CD14-positive monocyte (primary cell): ENCODE measurements at regions not wholly inside any gene's neighbourhood (a gene's known extent, or its start where the extent isn't known, plus 50 kb on each side); places are given as distances from the start of the nearest gene placed in this dataset.

ENCODE experiments used
- DNase-seq, 3 donors: peaks; one replicate each; pipeline ENCODE4 v3.0.0-alpha.2; 2011 to 2022
- H2AFZ ChIP-seq: 2 replicates; pipeline ENCODE4 v1.6.0; 2012; ENCODE audit warnings: mild to moderate bottlenecking, low read depth, low read length, inconsistent platforms; ENCODE audit not compliant: insufficient read depth, poor library complexity, severe bottlenecking
- H3K27ac ChIP-seq, 2 donors: 1 replicate in 1 of 2; 2 replicates in 1 of 2; pipeline ENCODE4 v1.5.1; 2012 to 2013; ENCODE audit warnings: low read length in 2 of 2, control low read depth in 1 of 2, inconsistent platforms in 1 of 2, low read depth in 1 of 2, mild to moderate bottlenecking in 1 of 2
- H3K27me3 ChIP-seq, 2 donors: one replicate each; pipeline versions ENCODE4 v1.6.0 to v1.6.1; 2011 to 2013; ENCODE audit warnings: low read length in 2 of 2; ENCODE audit not compliant: control insufficient read depth in 2 of 2, insufficient read depth in 2 of 2
- H3K36me3 ChIP-seq, 2 donors: replicated peaks in 1 of 2; 1 replicate in 1 of 2; 2 replicates in 1 of 2; pipeline versions ENCODE4 v1.5.1 to v1.6.1; 2012 to 2013; ENCODE audit warnings: low read length in 2 of 2, control low read depth in 1 of 2, inconsistent platforms in 1 of 2, mild to moderate bottlenecking in 1 of 2; ENCODE audit not compliant: insufficient read depth in 2 of 2, control insufficient read depth in 1 of 2
- H3K4me1 ChIP-seq, 2 donors: 1 replicate in 1 of 2; 2 replicates in 1 of 2; pipeline versions ENCODE4 v1.5.1 to v1.6.1; 2012 to 2013; ENCODE audit warnings: low read length in 2 of 2, control low read depth in 1 of 2, inconsistent platforms in 1 of 2, mild to moderate bottlenecking in 1 of 2, moderate library complexity in 1 of 2; ENCODE audit not compliant: insufficient read depth in 2 of 2, control insufficient read depth in 1 of 2
- H3K4me2 ChIP-seq: replicated peaks from 2 replicates; pipeline ENCODE3; 2012; ENCODE audit warnings: low read length, moderate library complexity, mild to moderate bottlenecking; ENCODE audit not compliant: poor library complexity, severe bottlenecking; ENCODE audit errors: extremely low read depth
- H3K4me3 ChIP-seq, 3 experiments: fragments of 200-600 bp in 1 of 3; sonication (generic) in 1 of 3; replicated peaks in 1 of 3; 1 replicate in 2 of 3; 2 replicates in 1 of 3; pipeline ENCODE4 v1.5.1; 2011 to 2013; ENCODE audit warnings: low read length in 3 of 3, mild to moderate bottlenecking in 3 of 3, control low read depth in 2 of 3, low read depth in 2 of 3, inconsistent platforms in 1 of 3, moderate library complexity in 1 of 3
- H3K79me2 ChIP-seq: 2 replicates; pipeline ENCODE4 v1.6.0; 2012; ENCODE audit warnings: mild to moderate bottlenecking, control low read depth, inconsistent platforms, low read length, moderate library complexity; ENCODE audit not compliant: insufficient read depth
- H3K9ac ChIP-seq: 2 replicates; pipeline ENCODE4 v1.6.0; 2017; ENCODE audit warnings: low read length, mild to moderate bottlenecking; ENCODE audit not compliant: insufficient read depth, poor library complexity, severe bottlenecking
- H3K9me3 ChIP-seq, 2 donors: replicated peaks in 1 of 2; 1 replicate in 1 of 2; 2 replicates in 1 of 2; pipeline versions ENCODE4 v1.5.1 to v1.6.1; 2012 to 2013; ENCODE audit warnings: low read length in 2 of 2, control low read depth in 1 of 2; ENCODE audit not compliant: control insufficient read depth in 1 of 2, insufficient read depth in 1 of 2
- H4K20me1 ChIP-seq: 2 replicates; pipeline ENCODE4 v1.6.0; 2012; ENCODE audit warnings: mild to moderate bottlenecking, low read length, control low read depth, moderate library complexity; ENCODE audit not compliant: insufficient read depth
- H3K27ac Mint-ChIP-seq, 7 donors: one replicate each; pipeline ENCODE4 v1.8.0; 2020; ENCODE audit warnings: mild to moderate bottlenecking in 7 of 7, mixed read lengths in 7 of 7, moderate library complexity in 6 of 7, inconsistent platforms in 2 of 7
- H3K27me3 Mint-ChIP-seq, 3 donors: one replicate each; pipeline ENCODE4 v1.8.0; 2021 to 2022; ENCODE audit warnings: low read depth in 3 of 3, mild to moderate bottlenecking in 3 of 3, mixed read lengths in 3 of 3, moderate library complexity in 3 of 3, inconsistent platforms in 1 of 3
- H3K36me3 Mint-ChIP-seq, 2 donors: one replicate each; pipeline ENCODE4 v1.8.0; 2020; ENCODE audit warnings: mixed read lengths in 2 of 2, inconsistent platforms in 1 of 2, mild to moderate bottlenecking in 1 of 2
- H3K4me1 Mint-ChIP-seq: one replicate; pipeline ENCODE4 v1.8.0; 2020; ENCODE audit warnings: mild to moderate bottlenecking, mixed read lengths
- H3K4me3 Mint-ChIP-seq, 2 donors: one replicate each; pipeline ENCODE4 v1.8.0; 2020; ENCODE audit warnings: mild to moderate bottlenecking in 2 of 2, mixed read lengths in 2 of 2, moderate library complexity in 1 of 2
- H3K9me3 Mint-ChIP-seq, 7 donors: one replicate each; pipeline ENCODE4 v1.8.0; 2020 to 2022; ENCODE audit warnings: mixed read lengths in 7 of 7, mild to moderate bottlenecking in 6 of 7, moderate library complexity in 6 of 7, inconsistent platforms in 2 of 7
- CTCF ChIP-seq: fragments of 200-600 bp; IDR thresholded peaks from one replicate; pipeline ENCODE4 v1.8.0; 2022; ENCODE audit warnings: antibody characterized with exemption, mild to moderate bottlenecking
- WGBS: methylation state at CpG from one replicate; pipeline ENCODE4 v1.1.5; 2013; ENCODE audit warnings: missing lambda C conversion rate; ENCODE audit not compliant: insufficient coverage; 5-methylcytosine and 5-hydroxymethylcytosine counted together
- intact Hi-C, 2 donors: fragments of 100-400 bp; cut with micrococcal nuclease; formaldehyde crosslinking; loops; one replicate each; pipeline versions ENCODE4 v1.15.0 to v1.15.1; 2023

DNA sequence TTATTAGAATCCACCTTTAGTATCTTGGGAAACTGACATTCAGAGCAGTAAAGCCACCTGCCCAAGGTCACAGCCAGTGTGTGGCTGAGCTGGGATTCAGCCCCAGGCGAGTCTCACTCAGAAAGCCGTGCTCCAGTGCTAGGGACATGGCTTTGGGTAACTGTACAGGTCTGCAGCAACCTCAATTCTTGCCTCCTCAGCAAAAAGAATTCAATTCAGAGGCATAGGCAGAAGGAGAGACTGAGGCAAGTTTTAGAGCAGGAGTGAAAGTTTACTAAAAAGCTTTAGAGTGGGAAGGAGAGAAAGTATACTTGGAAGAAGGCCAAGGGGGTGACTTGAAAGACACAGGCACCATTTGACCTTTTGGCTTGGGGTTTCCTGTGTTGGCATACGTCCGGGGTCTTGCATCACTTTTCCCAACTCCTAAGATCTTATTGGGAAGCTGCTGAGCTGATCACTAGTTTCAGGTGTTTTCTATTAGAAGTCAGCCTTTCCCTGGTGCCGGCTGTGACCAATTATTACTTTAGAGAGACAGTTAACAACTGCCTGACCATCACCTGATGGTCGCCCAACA, 529.3 kb downstream of the MATN1 start:
- Histone ChIP-seq H3K4me3 (no peak overlapping the region), H3K27me3 (no peaks in the 10 kb centered on the region), H3K4me1 (peaks cover 0 to 7% of the 10 kb centered on the region in 2 donors), H3K4me2 (no peak overlapping the region), H2AFZ (no peak overlapping the region), H3K36me3 (no peaks in the 10 kb centered on the region), H3K9me3 (peaks cover 0 to 4% of the 10 kb centered on the region in 2 donors), H3K9ac (no peak overlapping the region), H4K20me1 (no peaks in the 10 kb centered on the region), H3K27ac (no peak overlapping the region), H3K79me2 (no peaks in the 10 kb centered on the region)
- 72% methylated on average over 2 of the region's 6 CpGs for WGBS
- no peak for DNase-seq
- no peak for TF ChIP-seq CTCF
- intact Hi-C loops: no loop called here
- Mint-ChIP-seq H3K27ac (peak overlapping the region in 1 of 7 donors; percentile 69), H3K4me3 (no peak overlapping the region), H3K4me1 (peaks cover 9% of the 10 kb centered on the region), H3K36me3 (no peaks in the 10 kb centered on the region), H3K9me3 (peaks cover 0 to 7% (median 4%) of the 10 kb centered on the region in 7 donors), H3K27me3 (peaks cover 4 to 13% (median 9%) of the 10 kb centered on the region in 3 donors)

DNA sequence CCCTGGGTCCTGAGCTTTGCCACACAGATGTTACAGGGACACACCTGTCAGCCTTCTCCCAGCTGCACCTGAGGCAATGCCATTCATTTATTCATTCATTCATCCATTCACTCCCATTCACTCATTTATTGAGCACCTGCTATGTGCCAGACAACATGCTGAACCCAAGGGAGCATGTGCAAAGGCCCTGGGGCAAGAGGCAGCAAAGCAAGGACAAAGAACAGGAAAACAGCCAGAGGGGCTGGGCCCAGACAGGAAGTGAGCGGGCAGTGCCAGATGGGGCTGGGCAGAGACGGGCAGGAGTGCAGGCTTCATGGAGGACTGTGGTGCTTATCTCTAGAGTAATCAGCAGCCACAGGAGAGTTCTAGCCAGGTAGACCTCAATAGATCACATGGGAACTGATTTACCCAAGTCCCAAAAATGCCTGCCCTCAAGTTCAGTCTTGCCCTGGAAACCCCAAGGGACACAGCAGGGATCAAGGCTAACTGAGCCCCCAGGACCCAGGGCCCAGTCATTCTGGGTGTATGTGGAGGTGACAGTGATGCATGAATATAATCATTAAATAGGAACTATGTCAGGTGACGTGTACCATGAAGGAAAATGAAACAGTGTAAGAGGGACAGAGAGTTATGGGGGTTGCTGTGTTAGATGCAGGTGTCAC, 530.3 kb downstream of the MATN1 start:
- Histone ChIP-seq H3K4me2 (no peak overlapping the region), H3K27ac (no peak overlapping the region), H3K36me3 (no peaks in the 10 kb centered on the region), H3K4me1 (peaks cover 0 to 7% of the 10 kb centered on the region in 2 donors), H3K4me3 (no peak overlapping the region), H2AFZ (no peak overlapping the region), H3K9me3 (peaks cover 0 to 4% of the 10 kb centered on the region in 2 donors), H3K27me3 (no peaks in the 10 kb centered on the region), H4K20me1 (no peaks in the 10 kb centered on the region), H3K79me2 (no peaks in the 10 kb centered on the region), H3K9ac (no peak overlapping the region)
- Mint-ChIP-seq H3K9me3 (peaks cover 0 to 7% (median 4%) of the 10 kb centered on the region in 7 donors), H3K36me3 (no peaks in the 10 kb centered on the region), H3K27ac (peak overlapping the region in 1 of 7 donors; percentile 61), H3K4me3 (no peak overlapping the region), H3K27me3 (peaks cover 4 to 10% (median 8%) of the 10 kb centered on the region in 3 donors), H3K4me1 (peaks cover 9% of the 10 kb centered on the region)
- no peak for DNase-seq
- WGBS: 62% methylated on average over 3 of the region's 3 CpGs
- intact Hi-C loops: no loop called here
- no peak for TF ChIP-seq CTCF
